ENCODE measurements at regions not wholly inside any gene's neighbourhood (a gene's known extent, or its start where the extent isn't known, plus 50 kb on each side); places are given as distances from the start of the nearest gene placed in this dataset.

- H3K4me1 ChIP-seq (ENCODE audit: control insufficient read depth, insufficient read depth, low read length) = peaks cover 50% of the 10 kb centered on the region
- no peaks in the 10 kb centered on the region for H3K9me3 ChIP-seq (ENCODE audit: control insufficient read depth, insufficient read depth, low read length)
- no peaks in the 10 kb centered on the region for H3K27me3 ChIP-seq (ENCODE audit: control insufficient read depth, insufficient read depth, low read length)
- H3K27ac ChIP-seq (ENCODE audit: low read depth, low read length) = peak overlapping the region; percentile 87
- H3K9ac ChIP-seq (ENCODE audit: low read depth, low read length) = peak overlapping the region; percentile 42
- H3K36me3 ChIP-seq (ENCODE audit: control insufficient read depth, insufficient read depth, low read length) = no peaks in the 10 kb centered on the region
- peak overlapping the region; percentile 32; the same call in 1 of the 2 replicates for H3K4me3 ChIP-seq (ENCODE audit: low read depth, low read length)
Observed at GRCh38 chr1:157240495-157241184, 102.4 kb upstream of the ETV3 start.

- Histone ChIP-seq H3K27me3 (ENCODE audit: control insufficient read depth, insufficient read depth, low read length) (no peaks in the 10 kb centered on the region), H3K4me3 (ENCODE audit: low read depth, low read length) (no peak overlapping the region), H3K4me1 (ENCODE audit: control insufficient read depth, insufficient read depth, low read length) (peaks cover 57% of the 10 kb centered on the region), H3K27ac (ENCODE audit: low read depth, low read length) (no peak overlapping the region), H3K36me3 (ENCODE audit: control insufficient read depth, insufficient read depth, low read length) (no peaks in the 10 kb centered on the region), H3K9me3 (ENCODE audit: control insufficient read depth, insufficient read depth, low read length) (no peaks in the 10 kb centered on the region), H3K9ac (ENCODE audit: low read depth, low read length) (no peak overlapping the region)
Observed at GRCh38 chr1:157239936-157240335, 101.7 kb upstream of the ETV3 start.

- Histone ChIP-seq H3K9ac (ENCODE audit: low read depth, low read length) (no peak overlapping the region), H3K27me3 (ENCODE audit: control insufficient read depth, insufficient read depth, low read length) (no peaks in the 10 kb centered on the region), H3K4me3 (ENCODE audit: low read depth, low read length) (no peak overlapping the region), H3K9me3 (ENCODE audit: control insufficient read depth, insufficient read depth, low read length) (no peaks in the 10 kb centered on the region), H3K36me3 (ENCODE audit: control insufficient read depth, insufficient read depth, low read length) (no peaks in the 10 kb centered on the region), H3K27ac (ENCODE audit: low read depth, low read length) (no peak overlapping the region), H3K4me1 (ENCODE audit: control insufficient read depth, insufficient read depth, low read length) (peaks cover 62% of the 10 kb centered on the region)
Observed at GRCh38 chr1:157238585-157238984, 100.4 kb upstream of the ETV3 start.

- H3K36me3 ChIP-seq (ENCODE audit: control insufficient read depth, insufficient read depth, low read length) = no peaks in the 10 kb centered on the region
- H3K4me1 ChIP-seq (ENCODE audit: control insufficient read depth, insufficient read depth, low read length) = peaks cover 65% of the 10 kb centered on the region
- no peaks in the 10 kb centered on the region for H3K27me3 ChIP-seq (ENCODE audit: control insufficient read depth, insufficient read depth, low read length)
- H3K9me3 ChIP-seq (ENCODE audit: control insufficient read depth, insufficient read depth, low read length) = no peaks in the 10 kb centered on the region
- H3K9ac ChIP-seq (ENCODE audit: low read depth, low read length) = no peak overlapping the region
- H3K27ac ChIP-seq (ENCODE audit: low read depth, low read length) = no peak overlapping the region
- no peak overlapping the region for H3K4me3 ChIP-seq (ENCODE audit: low read depth, low read length)
Observed at GRCh38 chr1:157237981-157238380, 99.8 kb upstream of the ETV3 start.

GRCh38 chr1:157237522-157237921 lies 99.3 kb upstream of the ETV3 start:
- H3K9ac ChIP-seq (ENCODE audit: low read depth, low read length) = no peak overlapping the region
- no peak overlapping the region for H3K4me3 ChIP-seq (ENCODE audit: low read depth, low read length)
- no peaks in the 10 kb centered on the region for H3K36me3 ChIP-seq (ENCODE audit: control insufficient read depth, insufficient read depth, low read length)
- H3K27me3 ChIP-seq (ENCODE audit: control insufficient read depth, insufficient read depth, low read length) = no peaks in the 10 kb centered on the region
- no peaks in the 10 kb centered on the region for H3K9me3 ChIP-seq (ENCODE audit: control insufficient read depth, insufficient read depth, low read length)
- no peak overlapping the region for H3K27ac ChIP-seq (ENCODE audit: low read depth, low read length)
- peaks cover 65% of the 10 kb centered on the region for H3K4me1 ChIP-seq (ENCODE audit: control insufficient read depth, insufficient read depth, low read length)

- Histone ChIP-seq H3K9me3 (ENCODE audit: control insufficient read depth, insufficient read depth, low read length) (no peaks in the 10 kb centered on the region), H3K4me1 (ENCODE audit: control insufficient read depth, insufficient read depth, low read length) (peaks cover 63% of the 10 kb centered on the region), H3K36me3 (ENCODE audit: control insufficient read depth, insufficient read depth, low read length) (no peaks in the 10 kb centered on the region), H3K27me3 (ENCODE audit: control insufficient read depth, insufficient read depth, low read length) (no peaks in the 10 kb centered on the region), H3K27ac (ENCODE audit: low read depth, low read length) (no peak overlapping the region), H3K9ac (ENCODE audit: low read depth, low read length) (no peak overlapping the region), H3K4me3 (ENCODE audit: low read depth, low read length) (no peak overlapping the region)
Observed at GRCh38 chr1:157236072-157236471, 97.9 kb upstream of the ETV3 start.

GRCh38 chr1:157235307-157235706 lies 97.1 kb upstream of the ETV3 start:
- Histone ChIP-seq H3K4me3 (ENCODE audit: low read depth, low read length) (no peak overlapping the region), H3K4me1 (ENCODE audit: control insufficient read depth, insufficient read depth, low read length) (peaks cover 62% of the 10 kb centered on the region), H3K9me3 (ENCODE audit: control insufficient read depth, insufficient read depth, low read length) (no peaks in the 10 kb centered on the region), H3K27me3 (ENCODE audit: control insufficient read depth, insufficient read depth, low read length) (no peaks in the 10 kb centered on the region), H3K9ac (ENCODE audit: low read depth, low read length) (no peak overlapping the region), H3K27ac (ENCODE audit: low read depth, low read length) (no peak overlapping the region), H3K36me3 (ENCODE audit: control insufficient read depth, insufficient read depth, low read length) (no peaks in the 10 kb centered on the region)

GRCh38 chr1:157234705-157235273 lies 96.6 kb upstream of the ETV3 start:
- no peak overlapping the region for H3K9ac ChIP-seq (ENCODE audit: low read depth, low read length)
- no peak overlapping the region for H3K4me3 ChIP-seq (ENCODE audit: low read depth, low read length)
- peaks cover 58% of the 10 kb centered on the region for H3K4me1 ChIP-seq (ENCODE audit: control insufficient read depth, insufficient read depth, low read length)
- no peaks in the 10 kb centered on the region for H3K9me3 ChIP-seq (ENCODE audit: control insufficient read depth, insufficient read depth, low read length)
- no peaks in the 10 kb centered on the region for H3K27me3 ChIP-seq (ENCODE audit: control insufficient read depth, insufficient read depth, low read length)
- H3K36me3 ChIP-seq (ENCODE audit: control insufficient read depth, insufficient read depth, low read length) = no peaks in the 10 kb centered on the region
- no peak overlapping the region for H3K27ac ChIP-seq (ENCODE audit: low read depth, low read length)

- H3K36me3 ChIP-seq (ENCODE audit: control insufficient read depth, insufficient read depth, low read length) = no peaks in the 10 kb centered on the region
- H3K27me3 ChIP-seq (ENCODE audit: control insufficient read depth, insufficient read depth, low read length) = no peaks in the 10 kb centered on the region
- no peak overlapping the region for H3K4me3 ChIP-seq (ENCODE audit: low read depth, low read length)
- peaks cover 43% of the 10 kb centered on the region for H3K4me1 ChIP-seq (ENCODE audit: control insufficient read depth, insufficient read depth, low read length)
- no peak overlapping the region for H3K27ac ChIP-seq (ENCODE audit: low read depth, low read length)
- no peak overlapping the region for H3K9ac ChIP-seq (ENCODE audit: low read depth, low read length)
- no peaks in the 10 kb centered on the region for H3K9me3 ChIP-seq (ENCODE audit: control insufficient read depth, insufficient read depth, low read length)
Observed at GRCh38 chr1:157233131-157233530, 94.9 kb upstream of the ETV3 start.

GRCh38 chr1:157231846-157232525 lies 93.8 kb upstream of the ETV3 start:
- Histone ChIP-seq H3K9ac (ENCODE audit: low read depth, low read length) (no peak overlapping the region), H3K27me3 (ENCODE audit: control insufficient read depth, insufficient read depth, low read length) (no peaks in the 10 kb centered on the region), H3K27ac (ENCODE audit: low read depth, low read length) (no peak overlapping the region), H3K36me3 (ENCODE audit: control insufficient read depth, insufficient read depth, low read length) (no peaks in the 10 kb centered on the region), H3K4me3 (ENCODE audit: low read depth, low read length) (no peak overlapping the region), H3K4me1 (ENCODE audit: control insufficient read depth, insufficient read depth, low read length) (peaks cover 35% of the 10 kb centered on the region), H3K9me3 (ENCODE audit: control insufficient read depth, insufficient read depth, low read length) (no peaks in the 10 kb centered on the region)

- Histone ChIP-seq H3K27ac (ENCODE audit: low read depth, low read length) (no peak overlapping the region), H3K4me1 (ENCODE audit: control insufficient read depth, insufficient read depth, low read length) (peaks cover 23% of the 10 kb centered on the region), H3K4me3 (ENCODE audit: low read depth, low read length) (no peak overlapping the region), H3K9ac (ENCODE audit: low read depth, low read length) (no peak overlapping the region), H3K36me3 (ENCODE audit: control insufficient read depth, insufficient read depth, low read length) (no peaks in the 10 kb centered on the region), H3K27me3 (ENCODE audit: control insufficient read depth, insufficient read depth, low read length) (no peaks in the 10 kb centered on the region), H3K9me3 (ENCODE audit: control insufficient read depth, insufficient read depth, low read length) (0 out of 2 replicates have a peak, but pooled peaks cover 5% of the 10 kb centered on the region)
Observed at GRCh38 chr1:157230500-157230899, 92.3 kb upstream of the ETV3 start.
